ENCODE measurements at regions not wholly inside any gene's neighbourhood (a gene's known extent, or its start where the extent isn't known, plus 50 kb on each side); places are given as distances from the start of the nearest gene placed in this dataset.

- TF ChIP-seq REST (IDR thresholded peaks at IDR 0.05; ENCODE audit: borderline replicate concordance), result peak; percentile 43; the same call in 1 of the 2 replicates
- no peak for TF ChIP-seq REST (CRISPR knock-in tag; IDR thresholded peaks at IDR 0.05; ENCODE audit: low read depth)
- TF ChIP-seq DEAF1 (CRISPR knock-in tag; IDR thresholded peaks at IDR 0.05), result peak; percentile 60
- TF ChIP-seq ARNT (IDR thresholded peaks at IDR 0.05), result no peak
- TF ChIP-seq ZNF318 (IDR thresholded peaks at IDR 0.05; ENCODE audit: borderline replicate concordance in 1 of 2, low read depth in 1 of 2), result no peak
- TF ChIP-seq NR2C2 (CRISPR knock-in tag; IDR thresholded peaks at IDR 0.05), result no peak
- no peak for TF ChIP-seq NR2C2 (tag; IDR thresholded peaks at IDR 0.05)
These were observed 166.7 kb downstream of the ADGRL4 start (continued) for GRCh38 chr1:78839704-78840277.
